ENCODE measurements at regions not wholly inside any gene's neighbourhood (a gene's known extent, or its start where the extent isn't known, plus 50 kb on each side); places are given as distances from the start of the nearest gene placed in this dataset.
"Not testable (repeated sequence)": the region's sequence is repeated elsewhere in the genome, so short reads cannot be mapped to it uniquely, and the experiment has no call there.

DNA sequence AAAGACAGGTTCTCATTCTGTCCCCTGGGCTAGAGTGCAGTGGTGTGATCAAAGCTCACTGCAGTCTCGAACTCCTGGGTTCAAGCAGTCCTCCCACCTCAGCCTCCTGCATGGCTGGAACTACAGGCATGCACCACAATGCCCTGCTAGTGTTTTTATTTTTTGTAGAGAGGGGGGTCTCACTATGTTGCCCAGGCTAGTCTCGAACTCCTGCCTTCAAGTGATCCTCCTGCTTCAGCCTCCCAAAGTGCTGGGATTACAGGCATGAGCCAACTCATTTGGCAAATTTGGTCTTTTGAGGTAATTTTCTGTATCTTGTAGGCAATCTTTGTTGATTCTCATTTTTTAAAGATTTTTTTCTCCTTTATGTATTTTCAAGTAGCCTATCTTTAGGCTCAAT is 205.7 kb downstream of the ZIC5 start:
- DNase-seq: no peak

- DNase-seq: no peak
Measured at GRCh38 chr13:99760456-99760855, 211.1 kb downstream of the ZIC5 start.

DNA sequence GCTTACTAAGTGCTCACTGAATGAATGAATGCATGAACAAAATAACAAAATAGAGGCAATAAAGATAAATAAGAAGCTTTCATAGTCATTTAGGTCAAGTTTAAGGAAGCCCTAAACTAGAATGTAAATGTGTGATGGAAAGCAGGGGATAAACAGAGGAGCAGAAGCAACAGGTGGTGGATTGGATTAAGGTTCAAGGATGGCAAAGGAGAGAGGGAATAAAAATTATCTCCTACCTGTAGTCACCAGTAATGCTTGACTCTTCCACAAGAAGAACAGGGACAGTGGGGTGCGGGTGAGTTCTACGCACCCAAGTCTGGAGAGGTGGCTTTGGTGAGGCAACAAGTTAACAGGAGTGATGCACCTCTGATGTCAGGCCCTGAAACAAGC is 212.4 kb downstream of the ZIC5 start:
- DNase-seq: no peak

DNA sequence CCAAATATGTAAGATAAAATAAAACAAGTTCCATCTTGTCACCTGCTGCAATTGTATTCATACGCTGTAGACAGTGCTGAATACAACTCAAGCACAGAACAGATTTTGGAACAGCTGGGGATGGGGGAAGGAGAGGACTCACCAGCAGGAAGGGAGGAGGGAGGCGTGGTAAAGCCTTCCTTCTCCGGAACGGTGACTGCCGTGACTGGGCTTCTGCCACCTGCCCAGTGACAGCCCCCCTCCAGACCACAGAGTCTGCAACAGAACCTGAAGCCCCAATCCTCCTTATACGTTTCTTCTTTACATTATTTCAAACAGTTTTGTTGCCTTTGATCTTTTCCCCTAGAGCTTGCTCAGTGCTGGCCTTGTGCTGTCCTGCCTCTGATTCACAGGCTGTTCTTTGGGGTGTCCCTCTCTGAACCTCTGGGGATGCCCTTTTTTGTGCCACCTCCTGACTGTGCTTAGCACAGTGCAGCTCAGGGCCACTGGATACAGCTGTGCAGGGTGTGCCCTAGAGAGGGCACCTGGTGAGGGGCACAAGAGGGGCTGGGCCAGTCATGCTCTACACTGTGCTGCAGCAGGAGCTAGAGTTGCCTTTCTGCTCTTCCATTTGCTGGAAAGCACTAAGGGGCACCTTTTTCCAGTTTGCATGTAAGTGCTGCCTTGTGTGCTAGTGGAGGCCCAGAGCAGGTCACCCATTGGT is 213.0 kb downstream of the ZIC5 start:
- no peak for DNase-seq

GRCh38 chr13:99757756-99758459 is 213.7 kb downstream of the ZIC5 start:
- DNase-seq: no peak

GRCh38 chr13:99756281-99756680 is 215.3 kb downstream of the ZIC5 start:
- no peak for DNase-seq

DNA sequence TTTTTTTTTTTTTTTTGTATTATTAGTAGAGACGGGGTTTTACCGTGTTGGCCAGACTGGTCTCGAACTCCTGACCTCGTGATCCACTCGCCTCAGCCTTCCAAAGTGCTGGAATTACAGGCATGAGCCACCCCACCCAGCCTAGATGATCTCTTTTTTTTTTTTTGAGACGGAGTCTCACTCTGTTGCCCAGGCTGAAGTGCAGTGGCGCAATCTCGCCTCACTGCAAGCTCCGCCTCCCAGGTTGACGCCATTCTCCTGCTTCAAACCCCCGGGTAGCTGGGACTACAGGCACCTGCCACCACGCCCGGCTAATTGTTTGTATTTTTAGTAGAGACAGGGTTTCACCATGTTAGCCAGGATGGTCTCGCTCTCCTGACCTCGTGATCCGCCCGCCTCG is 216.8 kb downstream of the ZIC5 start:
- DNase-seq: not testable (repeated sequence)

DNA sequence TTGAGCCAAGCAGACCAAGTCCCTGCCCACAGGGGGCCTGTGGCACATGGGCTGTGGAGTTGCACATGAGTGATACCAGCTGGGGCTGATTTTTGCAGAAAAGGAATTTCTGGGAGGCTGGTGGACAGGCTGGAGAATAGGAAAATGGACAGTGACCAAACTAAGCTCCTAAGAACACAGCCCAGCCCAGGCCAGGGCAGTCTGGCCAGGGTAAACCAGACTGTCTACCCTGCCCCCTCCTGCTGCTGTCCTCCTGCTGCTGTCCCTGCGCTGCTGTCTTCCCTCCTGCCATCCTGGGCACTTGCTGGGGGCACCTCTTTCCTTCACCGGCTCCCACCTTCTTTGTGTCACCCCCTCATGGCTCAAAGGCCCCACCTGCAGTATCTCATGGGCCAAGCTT is 219.2 kb downstream of the ZIC5 start:
- no peak for DNase-seq

DNA sequence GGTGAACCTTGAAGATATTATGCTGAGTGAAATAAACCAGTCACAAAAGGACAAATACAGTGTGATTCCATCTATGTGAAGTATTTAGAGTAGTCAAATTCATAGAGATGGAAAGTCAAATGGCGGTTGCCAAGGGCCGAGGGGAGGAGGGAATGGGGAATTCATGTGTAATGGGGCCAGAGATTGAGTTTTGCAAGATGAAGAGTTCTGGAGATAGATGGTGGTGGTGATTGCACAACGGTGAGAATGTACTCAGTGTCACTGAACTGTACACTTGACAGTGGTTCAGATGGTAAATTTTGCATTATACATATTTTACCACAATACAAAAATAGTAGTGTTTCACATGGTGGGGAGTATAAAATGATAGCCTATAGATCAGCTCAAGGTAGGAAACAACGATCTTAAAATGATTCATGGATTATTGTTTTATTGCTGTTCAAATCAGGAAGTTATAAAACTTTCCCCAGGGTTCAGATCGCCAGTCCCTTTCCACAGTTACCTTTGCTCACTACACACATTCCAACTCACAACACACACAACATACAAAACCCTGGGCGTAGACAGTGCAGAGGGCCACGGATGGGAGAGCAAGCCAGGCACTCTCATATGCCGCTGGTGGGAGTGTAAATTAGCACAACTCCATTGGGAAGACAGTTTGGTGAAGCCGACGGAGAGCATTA is 219.9 kb downstream of the ZIC5 start:
- DNase-seq: no peak

- no peak for DNase-seq
Measured at GRCh38 chr13:99750951-99751350, 220.6 kb downstream of the ZIC5 start.

DNA sequence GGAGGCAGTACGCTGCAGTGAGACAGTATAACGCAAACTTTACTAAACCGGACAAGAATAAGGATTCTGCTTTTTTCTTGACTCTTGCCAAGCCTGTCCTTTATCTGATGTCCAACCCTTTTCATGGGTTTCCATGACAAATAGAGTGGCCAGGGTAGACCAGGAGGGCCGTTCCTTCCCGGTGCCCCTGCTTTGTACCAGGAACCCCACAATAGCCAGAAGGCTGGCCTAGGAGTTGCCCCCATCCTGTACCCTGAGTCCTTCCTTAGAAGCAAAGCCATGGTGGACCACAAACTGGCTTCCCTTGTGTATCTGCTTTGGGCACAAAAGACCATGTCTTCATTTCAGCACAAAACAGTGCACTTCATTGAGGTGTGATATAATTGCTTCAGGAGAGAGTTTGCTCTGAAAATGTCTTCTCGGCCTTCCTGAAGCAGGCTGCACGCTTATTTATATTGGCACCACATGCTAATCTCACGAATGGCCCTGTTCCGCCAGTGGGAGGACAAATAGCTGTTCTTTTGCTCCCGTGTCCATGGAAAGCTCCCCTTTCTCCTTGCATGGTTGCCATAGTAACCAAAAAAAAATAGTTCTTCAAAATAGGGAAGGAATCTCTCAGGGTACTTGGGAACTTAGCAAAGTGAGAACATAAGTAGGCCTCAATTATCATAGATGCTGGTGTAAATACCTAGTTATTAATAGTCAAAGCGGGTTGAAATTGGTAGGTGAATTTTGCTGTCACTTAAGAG is 222.1 kb downstream of the ZIC5 start:
- no peak for DNase-seq

DNA sequence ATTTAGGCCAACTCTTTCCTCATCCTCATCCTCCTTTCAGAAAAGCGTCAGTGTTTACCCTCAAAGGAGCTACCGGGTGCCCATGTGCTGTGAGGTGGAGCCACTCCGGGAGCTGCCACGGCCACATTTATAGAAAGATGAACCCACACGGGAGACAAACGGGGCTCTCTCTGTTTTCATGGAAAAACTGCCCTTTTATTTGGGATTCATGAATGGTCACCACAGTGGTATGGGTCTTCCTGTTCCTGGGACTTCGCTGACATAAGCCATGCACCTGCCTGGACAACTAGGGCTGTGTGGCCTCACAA is 224.2 kb downstream of the ZIC5 start:
- no peak for DNase-seq

GRCh38 chr13:99746637-99747402 is 224.7 kb downstream of the ZIC5 start:
- DNase-seq: no peak

GRCh38 chr13:99743094-99743493 is 228.5 kb downstream of the ZIC5 start:
- DNase-seq: no peak

DNA sequence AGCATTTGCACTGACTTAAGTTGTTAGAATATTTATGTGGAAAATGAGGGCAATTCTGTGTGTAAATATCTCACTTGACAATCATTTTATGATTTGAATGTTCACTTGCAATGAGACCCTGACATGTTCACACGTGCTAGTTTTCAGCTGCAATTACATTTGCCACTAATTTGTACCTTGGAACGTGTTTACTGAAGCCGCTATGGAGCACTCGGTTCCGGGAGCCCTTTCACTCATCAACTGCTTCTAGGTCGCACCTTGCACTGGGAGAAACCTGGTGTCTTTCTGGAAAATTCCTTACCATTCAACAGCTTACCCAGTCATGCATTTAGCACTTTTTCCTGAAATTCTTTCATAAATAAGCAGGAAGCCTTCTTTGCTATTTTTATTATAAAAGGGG is 229.6 kb downstream of the ZIC5 start:
- DNase-seq: no peak

DNA sequence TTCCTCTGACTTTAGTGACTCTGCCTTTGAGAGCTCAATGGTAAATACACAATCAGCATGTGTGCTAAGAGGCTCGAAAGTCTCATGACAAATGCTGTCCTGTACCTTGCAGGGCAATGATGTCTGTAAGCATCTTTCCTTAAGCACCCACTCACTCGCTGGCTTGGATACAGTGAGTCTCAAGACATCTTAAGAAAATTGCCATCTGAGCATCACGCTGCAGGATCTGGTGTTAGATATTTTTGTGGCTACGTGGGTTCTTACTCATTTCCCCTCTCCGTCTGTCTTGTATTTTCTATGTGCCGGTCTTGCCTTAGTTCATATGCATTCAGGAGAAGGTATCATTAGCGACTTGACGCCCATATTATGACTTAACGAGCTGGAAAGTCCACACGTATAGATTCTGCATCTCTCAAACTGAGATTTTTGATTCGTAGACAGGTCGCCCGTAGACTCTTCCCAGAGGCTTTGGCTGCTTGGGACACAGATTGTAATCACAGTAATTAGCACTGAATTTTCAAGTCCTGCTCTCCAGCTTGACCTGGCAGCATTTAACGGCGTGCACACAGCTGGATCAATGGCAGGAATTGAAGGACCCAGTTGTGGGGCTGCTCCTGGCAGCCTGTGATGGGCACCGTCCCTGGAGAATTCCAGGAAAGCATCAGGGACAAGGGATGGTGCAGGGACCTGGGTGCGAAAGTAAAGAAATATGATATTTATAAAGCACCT is 231.2 kb downstream of the ZIC5 start:
- no peak for DNase-seq

GRCh38 chr13:99738626-99739025 is 232.9 kb downstream of the ZIC5 start:
- DNase-seq: no peak

GRCh38 chr13:99737481-99738245 is 233.9 kb downstream of the ZIC5 start:
- no peak for DNase-seq

- DNase-seq: no peak
Measured at GRCh38 chr13:99736541-99736940, 235.0 kb downstream of the ZIC5 start.

- no peak for DNase-seq
Measured at GRCh38 chr13:99734013-99734693, 232.9 kb downstream of the TM9SF2 start.

- DNase-seq: no peak
Measured at GRCh38 chr13:99733346-99733745, 232.1 kb downstream of the TM9SF2 start.

Measured in hippocampal formation (tissue), 2 donors.